NOMO-1 treated with DMSO at 0.1 percent for 48 hours (cell line): ENCODE measurements at regions not wholly inside any gene's neighbourhood (a gene's known extent, or its start where the extent isn't known, plus 50 kb on each side); places are given as distances from the start of the nearest gene placed in this dataset.

Source experiments
- DNase-seq: peaks from one replicate; lab custom pipeline; 2025; ENCODE audit not compliant: unreplicated experiment; lab: John Stamatoyannopoulos, UW

- DNase-seq = no peak
Observed at GRCh38 chrX:39946822-39947221, 150.9 kb downstream of the BCOR start.

GRCh38 chrX:39948582-39948981 is 149.2 kb downstream of the BCOR start:
- no peak for DNase-seq

GRCh38 chrX:39950018-39950688 is 147.6 kb downstream of the BCOR start:
- no peak for DNase-seq

GRCh38 chrX:39952989-39953388 is 144.8 kb downstream of the BCOR start:
- DNase-seq = no peak

- DNase-seq = no peak
Observed at GRCh38 chrX:39953879-39954278, 143.9 kb downstream of the BCOR start.

GRCh38 chrX:39954851-39955250 is 142.9 kb downstream of the BCOR start:
- no peak for DNase-seq

GRCh38 chrX:39955625-39956024 is 142.1 kb downstream of the BCOR start:
- DNase-seq = no peak

GRCh38 chrX:39956803-39957394 is 140.9 kb downstream of the BCOR start:
- DNase-seq = no peak

- no peak for DNase-seq
Observed at GRCh38 chrX:39957816-39958566, 139.8 kb downstream of the BCOR start.

GRCh38 chrX:39958850-39959249 is 138.9 kb downstream of the BCOR start:
- DNase-seq = no peak

- no peak for DNase-seq
Observed at GRCh38 chrX:39960219-39960618, 137.5 kb downstream of the BCOR start.

GRCh38 chrX:39961441-39961840 is 136.3 kb downstream of the BCOR start:
- DNase-seq = no peak

GRCh38 chrX:39965051-39965573 is 132.6 kb downstream of the BCOR start:
- no peak for DNase-seq

GRCh38 chrX:39966176-39966575 is 131.6 kb downstream of the BCOR start:
- DNase-seq = no peak

GRCh38 chrX:39967348-39967747 is 130.4 kb downstream of the BCOR start:
- no peak for DNase-seq

GRCh38 chrX:39969099-39969818 is 128.5 kb downstream of the BCOR start:
- DNase-seq = no peak

- DNase-seq = no peak
Observed at GRCh38 chrX:39969819-39970504, 127.8 kb downstream of the BCOR start.

- no peak for DNase-seq
Observed at GRCh38 chrX:39971760-39972159, 126.0 kb downstream of the BCOR start.

- no peak for DNase-seq
Observed at GRCh38 chrX:39972340-39972739, 125.4 kb downstream of the BCOR start.

- no peak for DNase-seq
Observed at GRCh38 chrX:39973810-39974209, 123.9 kb downstream of the BCOR start.

- no peak for DNase-seq
Observed at GRCh38 chrX:39974270-39974669, 123.5 kb downstream of the BCOR start.
